ENCODE measurements at regions not wholly inside any gene's neighbourhood (a gene's known extent, or its start where the extent isn't known, plus 50 kb on each side); places are given as distances from the start of the nearest gene placed in this dataset.
A peak's percentile ranks its signal among the peaks of the same experiment; 100 is the strongest.

DNA sequence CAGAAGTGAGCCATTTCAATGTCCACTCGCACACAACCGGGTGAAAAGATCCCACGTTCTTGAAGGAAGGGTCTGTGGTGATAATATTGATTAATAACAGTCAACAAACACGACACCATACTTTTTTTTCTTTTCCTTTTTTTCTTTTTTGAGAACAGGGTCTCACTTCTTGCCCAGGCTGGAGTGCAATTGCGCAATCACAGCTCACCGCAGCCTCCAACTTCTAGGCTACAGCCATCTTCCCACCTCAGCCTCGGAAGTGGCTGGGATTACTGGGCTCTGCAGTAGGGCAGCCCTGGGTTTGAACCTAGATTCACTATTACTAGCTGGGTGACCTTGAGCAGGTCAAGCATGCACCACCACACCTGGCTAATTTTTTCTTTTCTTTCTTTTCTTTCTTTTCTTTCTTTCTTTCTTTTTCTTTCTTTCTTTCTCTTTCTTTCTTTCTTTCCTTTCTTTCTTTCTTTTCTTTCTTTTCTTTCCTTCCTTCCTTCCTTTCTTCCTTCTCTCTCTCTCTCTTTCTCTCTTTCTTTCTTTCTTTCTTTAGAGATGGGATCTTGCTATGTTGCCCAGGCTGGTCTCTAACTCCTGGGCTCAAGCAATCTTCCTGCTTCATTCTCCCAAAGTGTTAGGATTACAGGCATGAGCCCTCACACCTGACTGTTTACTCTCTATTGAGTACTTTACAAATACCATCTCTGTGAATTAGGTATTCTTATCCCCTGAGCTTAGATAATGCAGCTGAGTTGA is 123.9 kb downstream of the SNX5 start:
- no peak overlapping the region for H3K18ac ChIP-seq (ENCODE audit: extremely low read depth, low read length)
- no peak overlapping the region for H3K56ac ChIP-seq (replicated peaks; ENCODE audit: insufficient read length, low read depth, low read length)
- H4K20me1 ChIP-seq (replicated peaks in 1 of 2; ENCODE audit: control insufficient read depth in 1 of 2, insufficient read depth in 2 of 2, low read length in 2 of 2), result no peaks in the 10 kb centered on the region
- no peak overlapping the region for H2BK15ac ChIP-seq (ENCODE audit: low read length)
- H3K4me2 ChIP-seq (ENCODE audit: insufficient read depth in 1 of 2, low read depth in 2 of 2, low read length in 2 of 2), result no peak overlapping the region
- no peak for TF ChIP-seq TAF1 (IDR thresholded peaks at IDR 0.05; ENCODE audit: low read depth, low read length)
- peak; percentile 96 for TF ChIP-seq CEBPB (IDR thresholded peaks at IDR 0.05; ENCODE audit: low read depth, low read length)
- H3K27me3 ChIP-seq (replicated peaks in 1 of 4; ENCODE audit: control insufficient read depth in 3 of 4, extremely low read depth in 1 of 4, insufficient read depth in 3 of 4, low read length in 3 of 4), result no peaks in the 10 kb centered on the region
- no peaks in the 10 kb centered on the region; a peak in 1 of 4 replicates for H3K9me3 ChIP-seq (ENCODE audit: insufficient read depth in 2 of 2, low read depth in 1 of 2, low read length in 1 of 2)
- H3K79me1 ChIP-seq (ENCODE audit: low read depth, low read length), result no peaks in the 10 kb centered on the region
- ChIA-PET CTCF (ENCODE audit: partially characterized antibody) (interaction anchor here (0.9 to 3.5 kb wide), 2 partner anchors 9 to 154 kb away, joined by 3 to 12 read pairs; no protein-coding TSS in a partner anchor), POLR2A (ENCODE audit: partially characterized antibody) (no interaction called here)
- H2BK20ac ChIP-seq (ENCODE audit: low read length), result no peak overlapping the region
- no peak for DNase-seq (ENCODE audit: low read depth in 1 of 2, low spot score in 2 of 2)
- H4K5ac ChIP-seq (ENCODE audit: insufficient read length, low read depth, low read length), result no peak overlapping the region
- peaks cover 1% of the 10 kb centered on the region; the same call in 1 of the 2 replicates for H3K23me2 ChIP-seq (ENCODE audit: low read depth, low read length)
- no peak overlapping the region for H2AK5ac ChIP-seq (ENCODE audit: low read depth, low read length)
- no peak overlapping the region for H2BK120ac ChIP-seq (replicated peaks; ENCODE audit: low read depth, low read length)
- no peak overlapping the region for H2BK12ac ChIP-seq (ENCODE audit: low read depth, low read length)
- H4K91ac ChIP-seq (replicated peaks; ENCODE audit: insufficient read length, low read length), result no peak overlapping the region
- no peak overlapping the region for H2AFZ ChIP-seq (ENCODE audit: low read length)
- no peaks in the 10 kb centered on the region for H3K36me3 ChIP-seq (ENCODE audit: control insufficient read depth in 2 of 4, insufficient read depth in 4 of 4, low read length in 3 of 4)
- 96% methylated on average over 7 of the region's 7 CpGs; no CpG with 5 or more reads in 1 of the 2 experiments for WGBS, 2 experiments (ENCODE audit: extremely low coverage in 1 of 2, insufficient coverage in 1 of 2, insufficient read length in 1 of 2, insufficient replicate concordance in 2 of 2, low coverage in 1 of 2, low lambda C conversion rate in 2 of 2, missing lambda C conversion rate in 1 of 2)
- no peak overlapping the region for H3K14ac ChIP-seq (ENCODE audit: insufficient read length)
- no peak overlapping the region for H2BK5ac ChIP-seq (ENCODE audit: low read depth, low read length)
- no peak overlapping the region for H4K8ac ChIP-seq (ENCODE audit: extremely low read depth, insufficient read depth, low read length)
- FAIRE-seq, result no peak
- H3K4me3 ChIP-seq (ENCODE audit: extremely low read depth in 1 of 4, insufficient read depth in 2 of 4, low read depth in 3 of 4, low read length in 4 of 4), result no peak overlapping the region
- no peak overlapping the region for H3K9ac ChIP-seq (replicated peaks in 1 of 4; ENCODE audit: extremely low read depth in 1 of 4, low read depth in 3 of 4, low read length in 3 of 4)
- H3K4me1 ChIP-seq (replicated peaks in 1 of 4; ENCODE audit: control insufficient read depth in 3 of 4, insufficient read depth in 4 of 4, low read length in 3 of 4), result no peaks in the 10 kb centered on the region; a peak in 1 of 7 replicates
- H3K4ac ChIP-seq (replicated peaks; ENCODE audit: insufficient read length, low read depth, low read length), result no peak overlapping the region
- H3K79me2 ChIP-seq (ENCODE audit: control insufficient read depth in 1 of 2, insufficient read depth in 2 of 2, low read length in 2 of 2), result no peaks in the 10 kb centered on the region
- H3K23ac ChIP-seq (ENCODE audit: insufficient read length), result no peak overlapping the region
- no peak overlapping the region for H3K27ac ChIP-seq (ENCODE audit: low read depth, low read length)

Data from H1 (cell line).